Thyroid gland (tissue), 4 donors: ENCODE measurements at regions not wholly inside any gene's neighbourhood (a gene's known extent, or its start where the extent isn't known, plus 50 kb on each side); places are given as distances from the start of the nearest gene placed in this dataset.

Source experiments
- POLR2A ChIP-seq, 2 donors: fragments of 450-650 bp; IDR thresholded peaks; one replicate each; pipeline ENCODE4 v1.6.1; 2017; ENCODE audit warnings: antibody characterized with exemption in 2 of 2, mild to moderate bottlenecking in 2 of 2, moderate library complexity in 1 of 2
- TF ChIP-seq, protein P1 (sequence below), 6 experiments: fragments of 200-600 bp in 3 of 6; fragments of 450-650 bp in 3 of 6; sonication (generic) in 3 of 6; IDR thresholded peaks; one replicate each; pipeline ENCODE4 v1.5.1; 2016 to 2019; ENCODE audit warnings: antibody characterized with exemption in 6 of 6, mild to moderate bottlenecking in 2 of 6, inconsistent platforms in 1 of 6, moderate library complexity in 1 of 6

DNA sequence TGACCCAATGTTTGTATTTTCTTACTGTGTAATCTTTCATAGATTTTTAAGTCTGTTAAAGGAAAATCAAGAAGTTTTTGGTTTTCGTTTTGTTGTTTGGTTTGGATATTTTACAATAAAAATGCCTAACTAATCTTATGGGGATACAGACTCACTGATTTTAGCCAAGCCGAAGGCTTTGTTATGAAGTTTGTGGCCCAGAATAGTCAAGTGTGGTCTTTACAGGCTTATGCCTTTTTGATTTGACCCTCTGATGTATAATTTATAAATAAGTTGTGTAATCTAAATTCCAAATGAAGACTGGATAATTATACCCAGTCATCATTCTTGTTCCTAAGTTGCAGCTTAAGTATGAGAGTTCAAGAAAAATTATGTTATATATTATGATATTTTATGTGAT is 739.3 kb downstream of the ADGRL2 start:
- TF ChIP-seq, protein P1, sequence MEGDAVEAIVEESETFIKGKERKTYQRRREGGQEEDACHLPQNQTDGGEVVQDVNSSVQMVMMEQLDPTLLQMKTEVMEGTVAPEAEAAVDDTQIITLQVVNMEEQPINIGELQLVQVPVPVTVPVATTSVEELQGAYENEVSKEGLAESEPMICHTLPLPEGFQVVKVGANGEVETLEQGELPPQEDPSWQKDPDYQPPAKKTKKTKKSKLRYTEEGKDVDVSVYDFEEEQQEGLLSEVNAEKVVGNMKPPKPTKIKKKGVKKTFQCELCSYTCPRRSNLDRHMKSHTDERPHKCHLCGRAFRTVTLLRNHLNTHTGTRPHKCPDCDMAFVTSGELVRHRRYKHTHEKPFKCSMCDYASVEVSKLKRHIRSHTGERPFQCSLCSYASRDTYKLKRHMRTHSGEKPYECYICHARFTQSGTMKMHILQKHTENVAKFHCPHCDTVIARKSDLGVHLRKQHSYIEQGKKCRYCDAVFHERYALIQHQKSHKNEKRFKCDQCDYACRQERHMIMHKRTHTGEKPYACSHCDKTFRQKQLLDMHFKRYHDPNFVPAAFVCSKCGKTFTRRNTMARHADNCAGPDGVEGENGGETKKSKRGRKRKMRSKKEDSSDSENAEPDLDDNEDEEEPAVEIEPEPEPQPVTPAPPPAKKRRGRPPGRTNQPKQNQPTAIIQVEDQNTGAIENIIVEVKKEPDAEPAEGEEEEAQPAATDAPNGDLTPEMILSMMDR (IDR thresholded peaks at IDR 0.05) = no peak
- no peak for TF ChIP-seq POLR2A (IDR thresholded peaks at IDR 0.05)
